Osteocyte (in vitro differentiated cells): ENCODE measurements at regions not wholly inside any gene's neighbourhood (a gene's known extent, or its start where the extent isn't known, plus 50 kb on each side); places are given as distances from the start of the nearest gene placed in this dataset.
"Not testable (repeated sequence)": the region's sequence is repeated elsewhere in the genome, so short reads cannot be mapped to it uniquely, and the experiment has no call there.

Source experiments
- DNase-seq: peaks from one replicate; pipeline ENCODE4 v3.0.0; 2021; ENCODE audit warnings: mixed read lengths; ENCODE audit not compliant: unreplicated experiment; ENCODE audit errors: extremely low spot score
- H3K27ac Mint-ChIP-seq: one replicate; pipeline ENCODE4 v1.8.0; 2021; ENCODE audit warnings: mild to moderate bottlenecking, mixed read lengths; ENCODE audit not compliant: unreplicated experiment
- H3K27me3 Mint-ChIP-seq: one replicate; pipeline ENCODE4 v1.8.0; 2021; ENCODE audit warnings: mixed read lengths; ENCODE audit not compliant: unreplicated experiment
- H3K36me3 Mint-ChIP-seq: one replicate; pipeline ENCODE4 v1.8.0; 2021; ENCODE audit warnings: mixed read lengths; ENCODE audit not compliant: unreplicated experiment
- H3K4me1 Mint-ChIP-seq: one replicate; pipeline ENCODE4 v1.8.0; 2021; ENCODE audit warnings: mixed read lengths; ENCODE audit not compliant: unreplicated experiment
- H3K4me3 Mint-ChIP-seq: one replicate; pipeline ENCODE4 v1.8.0; 2021; ENCODE audit warnings: mild to moderate bottlenecking, moderate library complexity, mixed read lengths; ENCODE audit not compliant: unreplicated experiment
- H3K9me3 Mint-ChIP-seq: one replicate; pipeline ENCODE4 v1.8.0; 2021; ENCODE audit warnings: mixed read lengths; ENCODE audit not compliant: unreplicated experiment
- TF ChIP-seq, protein P1 (sequence below): fragments of 200-600 bp; sonication (generic); IDR thresholded peaks from 2 replicates; pipeline ENCODE4 v1.5.0; 2021; ENCODE audit warnings: antibody characterized with exemption, mild to moderate bottlenecking, moderate library complexity

- H3K27me3 Mint-ChIP-seq: no peaks in the 10 kb centered on the region
- no peak overlapping the region for H3K27ac Mint-ChIP-seq
- DNase-seq: no peak
- no peaks in the 10 kb centered on the region for H3K4me1 Mint-ChIP-seq
- TF ChIP-seq, protein P1, sequence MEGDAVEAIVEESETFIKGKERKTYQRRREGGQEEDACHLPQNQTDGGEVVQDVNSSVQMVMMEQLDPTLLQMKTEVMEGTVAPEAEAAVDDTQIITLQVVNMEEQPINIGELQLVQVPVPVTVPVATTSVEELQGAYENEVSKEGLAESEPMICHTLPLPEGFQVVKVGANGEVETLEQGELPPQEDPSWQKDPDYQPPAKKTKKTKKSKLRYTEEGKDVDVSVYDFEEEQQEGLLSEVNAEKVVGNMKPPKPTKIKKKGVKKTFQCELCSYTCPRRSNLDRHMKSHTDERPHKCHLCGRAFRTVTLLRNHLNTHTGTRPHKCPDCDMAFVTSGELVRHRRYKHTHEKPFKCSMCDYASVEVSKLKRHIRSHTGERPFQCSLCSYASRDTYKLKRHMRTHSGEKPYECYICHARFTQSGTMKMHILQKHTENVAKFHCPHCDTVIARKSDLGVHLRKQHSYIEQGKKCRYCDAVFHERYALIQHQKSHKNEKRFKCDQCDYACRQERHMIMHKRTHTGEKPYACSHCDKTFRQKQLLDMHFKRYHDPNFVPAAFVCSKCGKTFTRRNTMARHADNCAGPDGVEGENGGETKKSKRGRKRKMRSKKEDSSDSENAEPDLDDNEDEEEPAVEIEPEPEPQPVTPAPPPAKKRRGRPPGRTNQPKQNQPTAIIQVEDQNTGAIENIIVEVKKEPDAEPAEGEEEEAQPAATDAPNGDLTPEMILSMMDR: no peak
- no peaks in the 10 kb centered on the region for H3K36me3 Mint-ChIP-seq
- peaks cover 21% of the 10 kb centered on the region for H3K9me3 Mint-ChIP-seq
- no peak overlapping the region for H3K4me3 Mint-ChIP-seq
Measured at GRCh38 chr16:26454102-26454501, 612.6 kb upstream of the C16orf82 start.

- Mint-ChIP-seq H3K27ac (no peak overlapping the region), H3K4me1 (no peaks in the 10 kb centered on the region)
Measured at GRCh38 chr16:26456074-26456473, 610.7 kb upstream of the C16orf82 start.

DNA sequence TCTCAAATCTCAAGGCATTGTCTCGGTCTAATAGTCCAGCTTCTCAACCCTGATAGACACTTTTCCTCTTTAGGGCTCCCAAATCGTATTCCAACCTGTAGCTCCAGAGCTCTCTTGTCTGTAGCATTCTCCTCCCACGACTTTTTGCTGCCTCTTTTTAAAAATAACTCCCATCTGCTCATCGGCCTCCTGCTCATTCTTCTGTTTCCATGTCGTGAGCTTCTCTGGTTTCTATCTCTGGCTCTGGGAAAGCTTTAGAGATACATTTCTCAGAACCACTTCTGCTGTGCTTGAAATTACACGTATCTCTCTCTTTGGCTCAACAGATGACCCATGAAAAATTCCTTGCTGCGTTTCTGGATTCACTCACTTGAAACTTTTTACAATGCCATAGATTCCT, 609.6 kb upstream of the C16orf82 start:
- TF ChIP-seq, protein P1: no peak
- peaks cover 22% of the 10 kb centered on the region for H3K9me3 Mint-ChIP-seq
- no peaks in the 10 kb centered on the region for H3K4me1 Mint-ChIP-seq
- H3K27ac Mint-ChIP-seq: no peak overlapping the region
- H3K27me3 Mint-ChIP-seq: no peaks in the 10 kb centered on the region
- no peak for DNase-seq
- no peak overlapping the region for H3K4me3 Mint-ChIP-seq
- H3K36me3 Mint-ChIP-seq: no peaks in the 10 kb centered on the region

More at GRCh38 chr16:26456074-26456473, 610.7 kb upstream of the C16orf82 start:
- Mint-ChIP-seq H3K27me3 (no peaks in the 10 kb centered on the region), H3K9me3 (peaks cover 19% of the 10 kb centered on the region), H3K36me3 (no peaks in the 10 kb centered on the region), H3K4me3 (no peak overlapping the region)
- TF ChIP-seq, protein P1: no peak
- no peak for DNase-seq

GRCh38 chr16:26457882-26458281, 608.8 kb upstream of the C16orf82 start:
- H3K4me1 Mint-ChIP-seq: no peaks in the 10 kb centered on the region
- no peak overlapping the region for H3K4me3 Mint-ChIP-seq
- DNase-seq: no peak
- no peaks in the 10 kb centered on the region for H3K36me3 Mint-ChIP-seq
- no peak overlapping the region for H3K27ac Mint-ChIP-seq
- H3K9me3 Mint-ChIP-seq: peaks cover 26% of the 10 kb centered on the region
- TF ChIP-seq, protein P1: no peak
- no peaks in the 10 kb centered on the region for H3K27me3 Mint-ChIP-seq

- no peaks in the 10 kb centered on the region for H3K4me1 Mint-ChIP-seq
- no peak for DNase-seq
- no peak overlapping the region for H3K4me3 Mint-ChIP-seq
- H3K9me3 Mint-ChIP-seq: peaks cover 41% of the 10 kb centered on the region
- no peak overlapping the region for H3K27ac Mint-ChIP-seq
- H3K27me3 Mint-ChIP-seq: no peaks in the 10 kb centered on the region
- H3K36me3 Mint-ChIP-seq: no peaks in the 10 kb centered on the region
- TF ChIP-seq, protein P1: no peak
Measured at GRCh38 chr16:26464576-26465266, 602.0 kb upstream of the C16orf82 start.

DNA sequence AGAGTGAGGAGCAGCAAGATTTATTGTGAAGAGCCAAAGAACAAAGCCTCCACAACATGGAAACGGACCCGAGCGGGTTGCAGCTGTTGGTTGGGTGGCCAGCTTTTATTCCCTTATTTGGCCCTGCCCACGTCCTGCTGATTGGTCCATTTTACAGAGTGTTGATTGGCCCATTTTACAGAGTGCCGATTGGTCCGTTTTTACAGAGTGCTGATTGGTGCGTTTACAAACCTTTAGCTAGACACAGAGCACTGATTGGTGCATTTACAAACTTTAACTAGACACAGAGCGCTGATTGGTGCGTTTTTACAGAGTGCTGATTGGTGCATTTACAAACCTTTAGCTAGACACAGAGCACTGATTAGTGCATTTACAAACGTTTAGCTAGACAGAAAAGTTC, 592.3 kb upstream of the C16orf82 start:
- not testable (repeated sequence) for DNase-seq, H3K4me3 Mint-ChIP-seq, H3K27me3 Mint-ChIP-seq, H3K4me1 Mint-ChIP-seq, H3K36me3 Mint-ChIP-seq, H3K27ac Mint-ChIP-seq
- peaks cover 55% of the 10 kb centered on the region for H3K9me3 Mint-ChIP-seq
